CD14-positive monocyte (primary cell): ENCODE measurements at regions not wholly inside any gene's neighbourhood (a gene's known extent, or its start where the extent isn't known, plus 50 kb on each side); places are given as distances from the start of the nearest gene placed in this dataset.

ENCODE experiments used
- DNase-seq, 3 donors: peaks; one replicate each; pipeline ENCODE4 v3.0.0-alpha.2; 2011 to 2022
- H2AFZ ChIP-seq: 2 replicates; pipeline ENCODE4 v1.6.0; 2012; ENCODE audit warnings: mild to moderate bottlenecking, low read depth, low read length, inconsistent platforms; ENCODE audit not compliant: insufficient read depth, poor library complexity, severe bottlenecking
- H3K27ac ChIP-seq, 2 donors: 1 replicate in 1 of 2; 2 replicates in 1 of 2; pipeline ENCODE4 v1.5.1; 2012 to 2013; ENCODE audit warnings: low read length in 2 of 2, control low read depth in 1 of 2, inconsistent platforms in 1 of 2, low read depth in 1 of 2, mild to moderate bottlenecking in 1 of 2
- H3K27me3 ChIP-seq, 2 donors: one replicate each; pipeline versions ENCODE4 v1.6.0 to v1.6.1; 2011 to 2013; ENCODE audit warnings: low read length in 2 of 2; ENCODE audit not compliant: control insufficient read depth in 2 of 2, insufficient read depth in 2 of 2
- H3K36me3 ChIP-seq, 2 donors: replicated peaks in 1 of 2; 1 replicate in 1 of 2; 2 replicates in 1 of 2; pipeline versions ENCODE4 v1.5.1 to v1.6.1; 2012 to 2013; ENCODE audit warnings: low read length in 2 of 2, control low read depth in 1 of 2, inconsistent platforms in 1 of 2, mild to moderate bottlenecking in 1 of 2; ENCODE audit not compliant: insufficient read depth in 2 of 2, control insufficient read depth in 1 of 2
- H3K4me1 ChIP-seq, 2 donors: 1 replicate in 1 of 2; 2 replicates in 1 of 2; pipeline versions ENCODE4 v1.5.1 to v1.6.1; 2012 to 2013; ENCODE audit warnings: low read length in 2 of 2, control low read depth in 1 of 2, inconsistent platforms in 1 of 2, mild to moderate bottlenecking in 1 of 2, moderate library complexity in 1 of 2; ENCODE audit not compliant: insufficient read depth in 2 of 2, control insufficient read depth in 1 of 2
- H3K4me2 ChIP-seq: replicated peaks from 2 replicates; pipeline ENCODE3; 2012; ENCODE audit warnings: low read length, moderate library complexity, mild to moderate bottlenecking; ENCODE audit not compliant: poor library complexity, severe bottlenecking; ENCODE audit errors: extremely low read depth
- H3K4me3 ChIP-seq, 3 experiments: fragments of 200-600 bp in 1 of 3; sonication (generic) in 1 of 3; replicated peaks in 1 of 3; 1 replicate in 2 of 3; 2 replicates in 1 of 3; pipeline ENCODE4 v1.5.1; 2011 to 2013; ENCODE audit warnings: low read length in 3 of 3, mild to moderate bottlenecking in 3 of 3, control low read depth in 2 of 3, low read depth in 2 of 3, inconsistent platforms in 1 of 3, moderate library complexity in 1 of 3
- H3K79me2 ChIP-seq: 2 replicates; pipeline ENCODE4 v1.6.0; 2012; ENCODE audit warnings: mild to moderate bottlenecking, control low read depth, inconsistent platforms, low read length, moderate library complexity; ENCODE audit not compliant: insufficient read depth
- H3K9ac ChIP-seq: 2 replicates; pipeline ENCODE4 v1.6.0; 2017; ENCODE audit warnings: low read length, mild to moderate bottlenecking; ENCODE audit not compliant: insufficient read depth, poor library complexity, severe bottlenecking
- H3K9me3 ChIP-seq, 2 donors: replicated peaks in 1 of 2; 1 replicate in 1 of 2; 2 replicates in 1 of 2; pipeline versions ENCODE4 v1.5.1 to v1.6.1; 2012 to 2013; ENCODE audit warnings: low read length in 2 of 2, control low read depth in 1 of 2; ENCODE audit not compliant: control insufficient read depth in 1 of 2, insufficient read depth in 1 of 2
- H4K20me1 ChIP-seq: 2 replicates; pipeline ENCODE4 v1.6.0; 2012; ENCODE audit warnings: mild to moderate bottlenecking, low read length, control low read depth, moderate library complexity; ENCODE audit not compliant: insufficient read depth
- H3K27ac Mint-ChIP-seq, 7 donors: one replicate each; pipeline ENCODE4 v1.8.0; 2020; ENCODE audit warnings: mild to moderate bottlenecking in 7 of 7, mixed read lengths in 7 of 7, moderate library complexity in 6 of 7, inconsistent platforms in 2 of 7
- H3K27me3 Mint-ChIP-seq, 3 donors: one replicate each; pipeline ENCODE4 v1.8.0; 2021 to 2022; ENCODE audit warnings: low read depth in 3 of 3, mild to moderate bottlenecking in 3 of 3, mixed read lengths in 3 of 3, moderate library complexity in 3 of 3, inconsistent platforms in 1 of 3
- H3K36me3 Mint-ChIP-seq, 2 donors: one replicate each; pipeline ENCODE4 v1.8.0; 2020; ENCODE audit warnings: mixed read lengths in 2 of 2, inconsistent platforms in 1 of 2, mild to moderate bottlenecking in 1 of 2
- H3K4me1 Mint-ChIP-seq: one replicate; pipeline ENCODE4 v1.8.0; 2020; ENCODE audit warnings: mild to moderate bottlenecking, mixed read lengths
- H3K4me3 Mint-ChIP-seq, 2 donors: one replicate each; pipeline ENCODE4 v1.8.0; 2020; ENCODE audit warnings: mild to moderate bottlenecking in 2 of 2, mixed read lengths in 2 of 2, moderate library complexity in 1 of 2
- H3K9me3 Mint-ChIP-seq, 7 donors: one replicate each; pipeline ENCODE4 v1.8.0; 2020 to 2022; ENCODE audit warnings: mixed read lengths in 7 of 7, mild to moderate bottlenecking in 6 of 7, moderate library complexity in 6 of 7, inconsistent platforms in 2 of 7
- WGBS: methylation state at CpG from one replicate; pipeline ENCODE4 v1.1.5; 2013; ENCODE audit warnings: missing lambda C conversion rate; ENCODE audit not compliant: insufficient coverage; 5-methylcytosine and 5-hydroxymethylcytosine counted together
- intact Hi-C, 2 donors: fragments of 100-400 bp; cut with micrococcal nuclease; formaldehyde crosslinking; loops; one replicate each; pipeline versions ENCODE4 v1.15.0 to v1.15.1; 2023
- TF ChIP-seq, protein P1 (sequence below): fragments of 200-600 bp; IDR thresholded peaks from one replicate; pipeline ENCODE4 v1.8.0; 2022; ENCODE audit warnings: antibody characterized with exemption, mild to moderate bottlenecking

DNA sequence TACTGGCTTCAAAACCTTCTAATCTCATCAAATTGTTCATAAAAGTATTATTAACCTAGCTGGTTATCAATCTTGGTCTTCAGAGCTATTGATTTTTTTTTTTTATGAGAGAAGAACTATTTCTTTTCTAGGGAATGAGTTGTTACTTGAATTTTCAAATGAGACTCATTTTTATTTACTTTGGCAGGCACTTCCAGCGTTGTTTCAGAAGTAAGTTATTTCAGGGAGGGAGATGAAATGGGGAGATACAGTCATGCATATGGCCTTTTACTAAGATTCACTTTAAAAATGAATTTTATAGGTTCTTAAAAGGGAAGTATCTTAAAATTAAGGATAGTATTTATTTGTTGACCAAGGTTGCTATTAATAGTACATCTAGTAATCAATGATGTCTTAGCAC, 129.6 kb downstream of the IZUMO3 start:
- Histone ChIP-seq H3K4me2 (no peak overlapping the region), H3K9me3 (peaks cover 3 to 4% of the 10 kb centered on the region in 2 donors), H3K27ac (no peak overlapping the region), H3K4me3 (no peak overlapping the region), H4K20me1 (no peaks in the 10 kb centered on the region), H3K79me2 (no peaks in the 10 kb centered on the region), H3K9ac (no peak overlapping the region), H3K36me3 (no peaks in the 10 kb centered on the region), H3K4me1 (no peaks in the 10 kb centered on the region), H2AFZ (no peak overlapping the region), H3K27me3 (no peaks in the 10 kb centered on the region)
- DNase-seq, result no peak
- no peaks in the 10 kb centered on the region for H3K4me1 Mint-ChIP-seq
- H3K4me3 Mint-ChIP-seq, result no peak overlapping the region
- H3K27ac Mint-ChIP-seq, result no peak overlapping the region
- no CpG with 5 or more reads among the region's 1 CpG for WGBS
- intact Hi-C loops, result no loop called here
- no peaks in the 10 kb centered on the region for H3K27me3 Mint-ChIP-seq
- H3K9me3 Mint-ChIP-seq, result peaks cover 0 to 7% (median 2%) of the 10 kb centered on the region in 7 donors
- TF ChIP-seq, protein P1, sequence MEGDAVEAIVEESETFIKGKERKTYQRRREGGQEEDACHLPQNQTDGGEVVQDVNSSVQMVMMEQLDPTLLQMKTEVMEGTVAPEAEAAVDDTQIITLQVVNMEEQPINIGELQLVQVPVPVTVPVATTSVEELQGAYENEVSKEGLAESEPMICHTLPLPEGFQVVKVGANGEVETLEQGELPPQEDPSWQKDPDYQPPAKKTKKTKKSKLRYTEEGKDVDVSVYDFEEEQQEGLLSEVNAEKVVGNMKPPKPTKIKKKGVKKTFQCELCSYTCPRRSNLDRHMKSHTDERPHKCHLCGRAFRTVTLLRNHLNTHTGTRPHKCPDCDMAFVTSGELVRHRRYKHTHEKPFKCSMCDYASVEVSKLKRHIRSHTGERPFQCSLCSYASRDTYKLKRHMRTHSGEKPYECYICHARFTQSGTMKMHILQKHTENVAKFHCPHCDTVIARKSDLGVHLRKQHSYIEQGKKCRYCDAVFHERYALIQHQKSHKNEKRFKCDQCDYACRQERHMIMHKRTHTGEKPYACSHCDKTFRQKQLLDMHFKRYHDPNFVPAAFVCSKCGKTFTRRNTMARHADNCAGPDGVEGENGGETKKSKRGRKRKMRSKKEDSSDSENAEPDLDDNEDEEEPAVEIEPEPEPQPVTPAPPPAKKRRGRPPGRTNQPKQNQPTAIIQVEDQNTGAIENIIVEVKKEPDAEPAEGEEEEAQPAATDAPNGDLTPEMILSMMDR, result no peak
- no peaks in the 10 kb centered on the region for H3K36me3 Mint-ChIP-seq

DNA sequence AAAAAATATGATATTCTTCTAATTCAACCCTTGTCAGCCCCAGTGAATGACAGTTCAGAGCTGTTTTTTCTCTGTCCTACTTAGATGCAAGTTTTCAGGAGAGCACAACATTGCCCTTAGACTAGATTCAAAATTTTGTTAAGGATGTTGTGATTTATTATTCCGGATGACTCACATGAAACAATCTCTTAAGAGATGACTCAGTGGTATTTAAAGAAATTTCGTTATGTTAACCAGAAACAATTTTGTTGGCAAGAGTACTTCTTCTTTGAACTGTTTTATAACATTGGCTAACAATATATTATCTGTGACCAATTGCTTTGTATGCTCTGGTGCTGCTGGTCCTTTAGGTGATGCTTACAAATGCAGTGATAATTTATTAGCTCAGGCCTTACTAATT, 132.0 kb downstream of the IZUMO3 start:
- Mint-ChIP-seq H3K9me3 (peaks cover 0 to 12% (median 4%) of the 10 kb centered on the region in 7 donors), H3K27me3 (no peaks in the 10 kb centered on the region), H3K36me3 (no peaks in the 10 kb centered on the region), H3K27ac (no peak overlapping the region), H3K4me3 (no peak overlapping the region), H3K4me1 (no peaks in the 10 kb centered on the region)
- Histone ChIP-seq H3K4me2 (no peak overlapping the region), H3K9ac (no peak overlapping the region), H3K4me1 (no peaks in the 10 kb centered on the region), H3K9me3 (peaks cover 9 to 10% of the 10 kb centered on the region in 2 donors), H3K27me3 (no peaks in the 10 kb centered on the region), H3K27ac (no peak overlapping the region), H3K79me2 (no peaks in the 10 kb centered on the region), H3K36me3 (no peaks in the 10 kb centered on the region), H4K20me1 (no peaks in the 10 kb centered on the region), H3K4me3 (no peak overlapping the region), H2AFZ (no peak overlapping the region)
- WGBS, result no CpG with 5 or more reads among the region's 2 CpGs
- no peak for DNase-seq
- intact Hi-C loops, result no loop called here
- TF ChIP-seq, protein P1, result no peak
